KMS-11 (cell line): ENCODE measurements at regions not wholly inside any gene's neighbourhood (a gene's known extent, or its start where the extent isn't known, plus 50 kb on each side); places are given as distances from the start of the nearest gene placed in this dataset.
"Not testable (repeated sequence)": the region's sequence is repeated elsewhere in the genome, so short reads cannot be mapped to it uniquely, and the experiment has no call there.

Experiments
- H2AFZ ChIP-seq: fragments of 200-600 bp; sonication (generic); 2 replicates; pipeline ENCODE4 v1.6.1; 2016; ENCODE audit warnings: antibody characterized with exemption, mixed run types, low read depth
- H3K27ac ChIP-seq: fragments of 200-600 bp; sonication (generic); 2 replicates; pipeline ENCODE4 v1.6.1; 2016; ENCODE audit warnings: mild to moderate bottlenecking, mixed run types
- H3K27me3 ChIP-seq: fragments of 200-600 bp; sonication (generic); 2 replicates; pipeline ENCODE4 v1.6.1; 2017; ENCODE audit warnings: mild to moderate bottlenecking, low read depth, mixed run types, moderate library complexity; ENCODE audit not compliant: insufficient read depth
- H3K36me3 ChIP-seq: fragments of 200-600 bp; sonication (generic); 2 replicates; pipeline ENCODE4 v1.6.1; 2017; ENCODE audit warnings: mild to moderate bottlenecking, mixed run types; ENCODE audit not compliant: insufficient read depth
- H3K4me1 ChIP-seq: fragments of 200-600 bp; sonication (generic); 2 replicates; pipeline ENCODE4 v1.6.1; 2016; ENCODE audit warnings: mild to moderate bottlenecking, low read depth, mixed run types; ENCODE audit not compliant: poor library complexity, severe bottlenecking
- H3K4me2 ChIP-seq: fragments of 200-600 bp; sonication (generic); 2 replicates; pipeline ENCODE4 v1.7.0; 2016; ENCODE audit warnings: mild to moderate bottlenecking, mixed run types
- H3K4me3 ChIP-seq: fragments of 200-600 bp; sonication (generic); IDR thresholded peaks from 2 replicates; pipeline ENCODE4 v1.6.1; 2017; ENCODE audit warnings: low read depth, low read length, mixed read lengths; ENCODE audit not compliant: insufficient read depth
- H3K79me2 ChIP-seq: fragments of 200-600 bp; sonication (generic); 2 replicates; pipeline ENCODE4 v1.6.1; 2016; ENCODE audit warnings: low read depth, mixed run types; ENCODE audit not compliant: insufficient read depth
- H3K9ac ChIP-seq: fragments of 200-600 bp; sonication (generic); 2 replicates; pipeline ENCODE4 v1.6.1; 2016; ENCODE audit warnings: mild to moderate bottlenecking, mixed run types
- H4K20me1 ChIP-seq: fragments of 200-600 bp; sonication (generic); 2 replicates; pipeline ENCODE4 v1.6.1; 2016; ENCODE audit warnings: mild to moderate bottlenecking, mixed run types; ENCODE audit not compliant: insufficient read depth
- TF ChIP-seq, protein P1 (sequence below): fragments of 200-600 bp; sonication (generic); conservative IDR thresholded peaks from 2 replicates; pipeline ENCODE4 v1.6.1; 2017; ENCODE audit warnings: low read depth, mild to moderate bottlenecking, antibody characterized with exemption, low read length, moderate library complexity, mixed read lengths

GRCh38 chr7:52344015-52344414 lies 691.4 kb upstream of the POM121L12 start:
- TF ChIP-seq, protein P1, sequence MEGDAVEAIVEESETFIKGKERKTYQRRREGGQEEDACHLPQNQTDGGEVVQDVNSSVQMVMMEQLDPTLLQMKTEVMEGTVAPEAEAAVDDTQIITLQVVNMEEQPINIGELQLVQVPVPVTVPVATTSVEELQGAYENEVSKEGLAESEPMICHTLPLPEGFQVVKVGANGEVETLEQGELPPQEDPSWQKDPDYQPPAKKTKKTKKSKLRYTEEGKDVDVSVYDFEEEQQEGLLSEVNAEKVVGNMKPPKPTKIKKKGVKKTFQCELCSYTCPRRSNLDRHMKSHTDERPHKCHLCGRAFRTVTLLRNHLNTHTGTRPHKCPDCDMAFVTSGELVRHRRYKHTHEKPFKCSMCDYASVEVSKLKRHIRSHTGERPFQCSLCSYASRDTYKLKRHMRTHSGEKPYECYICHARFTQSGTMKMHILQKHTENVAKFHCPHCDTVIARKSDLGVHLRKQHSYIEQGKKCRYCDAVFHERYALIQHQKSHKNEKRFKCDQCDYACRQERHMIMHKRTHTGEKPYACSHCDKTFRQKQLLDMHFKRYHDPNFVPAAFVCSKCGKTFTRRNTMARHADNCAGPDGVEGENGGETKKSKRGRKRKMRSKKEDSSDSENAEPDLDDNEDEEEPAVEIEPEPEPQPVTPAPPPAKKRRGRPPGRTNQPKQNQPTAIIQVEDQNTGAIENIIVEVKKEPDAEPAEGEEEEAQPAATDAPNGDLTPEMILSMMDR = no peak
- Histone ChIP-seq H3K4me1 (no peaks in the 10 kb centered on the region), H3K27me3 (no peaks in the 10 kb centered on the region), H3K27ac (no peak overlapping the region), H3K4me2 (no peak overlapping the region), H3K36me3 (no peaks in the 10 kb centered on the region), H3K4me3 (no peak overlapping the region), H3K9ac (no peak overlapping the region), H3K79me2 (no peaks in the 10 kb centered on the region), H2AFZ (no peak overlapping the region), H4K20me1 (no peaks in the 10 kb centered on the region)

- H3K9ac ChIP-seq = no peak overlapping the region
- H3K79me2 ChIP-seq = no peaks in the 10 kb centered on the region
- no peaks in the 10 kb centered on the region for H3K36me3 ChIP-seq
- no peak overlapping the region for H3K27ac ChIP-seq
- TF ChIP-seq, protein P1 = no peak
- H3K4me3 ChIP-seq = no peak overlapping the region
- H3K27me3 ChIP-seq = no peaks in the 10 kb centered on the region
- no peak overlapping the region for H3K4me2 ChIP-seq
- H3K4me1 ChIP-seq = no peaks in the 10 kb centered on the region
- H2AFZ ChIP-seq = no peak overlapping the region
- no peaks in the 10 kb centered on the region for H4K20me1 ChIP-seq
These were observed 695.4 kb upstream of the POM121L12 start for GRCh38 chr7:52340067-52340466.

DNA sequence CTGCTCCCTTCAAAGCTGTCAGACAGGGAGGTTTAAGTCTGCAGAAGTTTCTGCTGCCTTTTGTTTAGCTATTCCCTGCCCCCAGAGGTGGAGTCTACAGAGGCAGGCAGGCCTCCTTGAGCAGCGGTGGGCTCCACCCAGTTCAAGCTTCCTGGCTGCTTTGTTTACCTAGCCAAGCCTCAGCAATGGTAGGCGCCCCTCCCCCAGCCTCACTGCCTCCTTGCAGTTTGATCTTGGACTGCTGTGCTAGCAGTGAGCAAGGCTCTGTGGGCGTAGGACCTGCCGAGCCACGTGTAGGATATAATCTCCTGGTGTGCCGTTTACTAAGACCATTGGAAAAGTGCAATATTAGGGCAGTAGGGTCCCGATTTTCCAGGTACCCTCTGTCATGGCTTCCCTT lies 707.1 kb upstream of the POM121L12 start:
- not testable (repeated sequence) for H3K79me2 ChIP-seq, H3K36me3 ChIP-seq, H3K4me3 ChIP-seq, H4K20me1 ChIP-seq, H3K27me3 ChIP-seq, H3K27ac ChIP-seq, H2AFZ ChIP-seq, H3K4me2 ChIP-seq, H3K9ac ChIP-seq
- peaks cover 15% of the 10 kb centered on the region for H3K4me1 ChIP-seq

DNA sequence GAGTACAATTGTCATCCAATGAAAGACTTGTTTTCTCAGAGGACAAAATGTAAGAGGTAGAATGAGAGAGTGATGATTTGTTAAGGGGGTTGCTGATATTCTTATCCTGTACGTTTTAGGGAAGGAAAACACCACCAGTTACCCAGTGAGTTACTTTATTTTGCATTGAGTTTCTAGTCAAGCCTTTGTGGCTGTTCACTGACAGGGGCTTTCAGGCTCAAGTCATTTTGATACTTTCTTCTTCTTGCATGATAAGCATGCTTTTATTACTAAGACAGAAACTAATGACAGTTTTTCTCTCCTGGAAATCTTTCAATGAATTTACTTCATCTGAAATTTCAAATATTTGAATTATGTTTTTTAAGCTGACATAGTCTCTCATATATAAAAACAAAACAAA lies 710.2 kb upstream of the POM121L12 start:
- H3K79me2 ChIP-seq = no peaks in the 10 kb centered on the region
- peak overlapping the region; percentile 8; the same call in 1 of the 2 replicates for H3K4me2 ChIP-seq
- no peak overlapping the region for H3K4me3 ChIP-seq
- TF ChIP-seq, protein P1 = no peak
- no peaks in the 10 kb centered on the region for H3K27me3 ChIP-seq
- H3K27ac ChIP-seq = peak overlapping the region; percentile 13; the same call in 1 of the 2 replicates
- peak overlapping the region; percentile 7; the same call in 1 of the 2 replicates for H2AFZ ChIP-seq
- H4K20me1 ChIP-seq = no peaks in the 10 kb centered on the region
- no peaks in the 10 kb centered on the region for H3K36me3 ChIP-seq
- peaks cover 15% of the 10 kb centered on the region for H3K4me1 ChIP-seq
- no peak overlapping the region for H3K9ac ChIP-seq

DNA sequence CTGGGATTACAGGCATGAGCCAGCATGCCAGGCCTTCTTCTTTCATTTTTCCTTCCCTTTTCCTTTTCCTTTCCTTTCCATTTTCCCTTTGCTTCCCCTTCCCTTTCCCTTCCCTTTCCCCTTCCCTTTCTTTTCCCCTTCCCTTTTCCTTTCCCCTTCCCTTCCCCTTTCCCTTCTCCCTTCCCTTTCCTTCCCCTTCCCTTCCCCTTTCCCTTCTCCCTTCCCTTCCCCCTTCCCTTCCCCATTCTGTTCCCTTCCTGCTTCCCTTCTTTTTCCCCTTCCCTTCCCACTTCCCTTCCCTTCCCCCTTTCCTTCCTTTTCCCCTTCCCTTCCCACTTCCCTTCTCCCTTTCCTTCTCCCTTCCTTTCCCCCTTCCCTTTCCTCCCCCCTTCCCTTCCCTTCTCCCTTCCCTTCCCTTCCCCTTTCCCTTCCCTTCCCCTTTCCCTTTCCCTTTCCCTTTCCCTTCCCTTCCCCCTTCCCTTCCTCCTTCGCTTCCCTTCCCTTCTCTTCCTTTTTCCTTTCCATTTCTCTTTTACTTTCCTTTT lies 712.2 kb upstream of the POM121L12 start:
- no peak overlapping the region for H3K4me2 ChIP-seq
- no peak overlapping the region for H2AFZ ChIP-seq
- H3K4me1 ChIP-seq = peaks cover 15% of the 10 kb centered on the region
- H3K27ac ChIP-seq = no peak overlapping the region
- H3K27me3 ChIP-seq = no peaks in the 10 kb centered on the region
- no peak overlapping the region for H3K4me3 ChIP-seq
- no peaks in the 10 kb centered on the region for H3K36me3 ChIP-seq
- H4K20me1 ChIP-seq = no peaks in the 10 kb centered on the region
- H3K9ac ChIP-seq = no peak overlapping the region
- H3K79me2 ChIP-seq = no peaks in the 10 kb centered on the region
- TF ChIP-seq, protein P1 = no peak
